ENCODE measurements at regions not wholly inside any gene's neighbourhood (a gene's known extent, or its start where the extent isn't known, plus 50 kb on each side); places are given as distances from the start of the nearest gene placed in this dataset.

DNA sequence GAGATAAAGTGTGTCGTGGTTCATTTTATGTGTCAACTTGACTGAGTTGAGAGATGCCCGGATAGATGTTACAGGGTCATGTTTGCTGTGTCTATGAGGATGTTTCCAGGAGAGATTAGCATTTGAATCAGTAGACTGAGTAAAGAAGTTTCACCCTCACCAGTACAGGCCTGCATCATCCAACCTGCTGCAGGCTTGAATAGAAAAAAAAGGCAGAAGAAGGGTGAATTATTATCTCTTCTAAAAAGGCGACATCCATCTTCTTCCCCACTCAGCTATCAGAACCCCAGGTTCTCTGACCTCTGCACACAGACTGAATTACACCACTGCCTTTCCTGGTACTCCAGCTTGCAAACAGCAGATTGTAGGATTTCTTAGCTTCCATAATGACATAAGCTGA is 1293.7 kb upstream of the FLRT2 start:
- TF ChIP-seq, protein P1, sequence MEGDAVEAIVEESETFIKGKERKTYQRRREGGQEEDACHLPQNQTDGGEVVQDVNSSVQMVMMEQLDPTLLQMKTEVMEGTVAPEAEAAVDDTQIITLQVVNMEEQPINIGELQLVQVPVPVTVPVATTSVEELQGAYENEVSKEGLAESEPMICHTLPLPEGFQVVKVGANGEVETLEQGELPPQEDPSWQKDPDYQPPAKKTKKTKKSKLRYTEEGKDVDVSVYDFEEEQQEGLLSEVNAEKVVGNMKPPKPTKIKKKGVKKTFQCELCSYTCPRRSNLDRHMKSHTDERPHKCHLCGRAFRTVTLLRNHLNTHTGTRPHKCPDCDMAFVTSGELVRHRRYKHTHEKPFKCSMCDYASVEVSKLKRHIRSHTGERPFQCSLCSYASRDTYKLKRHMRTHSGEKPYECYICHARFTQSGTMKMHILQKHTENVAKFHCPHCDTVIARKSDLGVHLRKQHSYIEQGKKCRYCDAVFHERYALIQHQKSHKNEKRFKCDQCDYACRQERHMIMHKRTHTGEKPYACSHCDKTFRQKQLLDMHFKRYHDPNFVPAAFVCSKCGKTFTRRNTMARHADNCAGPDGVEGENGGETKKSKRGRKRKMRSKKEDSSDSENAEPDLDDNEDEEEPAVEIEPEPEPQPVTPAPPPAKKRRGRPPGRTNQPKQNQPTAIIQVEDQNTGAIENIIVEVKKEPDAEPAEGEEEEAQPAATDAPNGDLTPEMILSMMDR (conservative IDR thresholded peaks at IDR 0.05; ENCODE audit: low read length) = no peak
- no peak overlapping the region for H3K4me3 ChIP-seq (ENCODE audit: low read length)
- no peak for DNase-seq (ENCODE audit: low read depth)

DNA sequence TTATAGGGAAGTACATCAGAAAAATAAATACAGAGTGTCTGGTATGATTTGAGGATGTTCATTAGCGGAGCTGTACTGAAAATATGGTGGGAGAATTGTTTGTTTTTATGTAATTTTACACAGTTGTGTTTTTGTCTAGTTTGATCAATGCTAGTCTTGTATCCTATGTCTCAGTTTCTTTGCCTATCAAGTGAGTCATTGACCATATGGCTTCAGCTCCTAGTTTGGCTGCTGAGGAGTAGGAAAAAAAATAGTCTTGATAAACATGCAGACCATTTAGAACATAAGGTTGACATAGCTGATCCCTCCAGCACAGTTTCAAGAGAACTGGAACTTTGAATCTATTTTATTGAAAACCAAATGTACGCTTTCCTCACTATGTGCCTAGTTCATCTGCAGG is 1292.1 kb upstream of the FLRT2 start:
- no peak overlapping the region for H3K4me3 ChIP-seq (ENCODE audit: low read length)
- no peak for DNase-seq (ENCODE audit: low read depth)
- TF ChIP-seq, protein P1 (conservative IDR thresholded peaks at IDR 0.05; ENCODE audit: low read length) = no peak

DNA sequence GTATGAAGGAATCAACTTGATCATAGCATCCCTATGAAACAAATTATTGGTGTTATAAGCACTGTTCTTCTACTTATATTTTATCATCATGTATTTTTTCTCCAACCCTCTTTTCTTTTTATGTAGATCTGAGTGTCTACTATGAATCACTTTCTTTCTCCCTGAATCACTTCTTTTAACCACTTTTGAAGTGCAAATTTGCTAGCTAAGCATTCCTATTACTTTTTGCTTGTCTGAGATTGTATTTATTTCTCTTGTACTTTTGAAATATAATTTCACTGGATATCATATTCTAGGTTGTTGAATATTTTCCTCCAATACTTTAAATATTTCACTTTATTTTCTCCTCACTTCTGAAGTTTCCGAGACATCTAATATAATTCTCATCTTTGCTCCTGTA is 1282.3 kb upstream of the FLRT2 start:
- TF ChIP-seq, protein P1 (conservative IDR thresholded peaks at IDR 0.05; ENCODE audit: low read length) = no peak
- no peak for DNase-seq (ENCODE audit: low read depth)
- H3K4me3 ChIP-seq (ENCODE audit: low read length) = no peak overlapping the region

DNA sequence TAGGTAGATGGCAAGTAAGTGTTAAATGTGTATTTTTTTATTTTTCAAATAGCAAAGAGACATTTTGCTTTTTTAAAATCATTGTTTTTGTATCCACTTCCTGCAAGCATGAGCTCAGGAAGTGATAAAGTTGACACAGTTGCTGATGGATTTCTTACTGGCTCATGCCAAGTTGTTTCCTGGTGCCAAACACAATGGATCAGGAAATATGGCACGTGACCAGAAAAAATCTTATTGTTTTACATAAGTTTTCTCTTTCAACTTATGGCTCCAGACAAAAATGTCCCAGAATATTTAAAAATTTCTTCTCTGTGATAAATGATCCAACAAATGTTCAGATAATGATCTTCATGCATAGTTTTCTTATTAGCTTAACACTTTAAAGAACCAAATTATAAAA is 1279.1 kb upstream of the FLRT2 start:
- H3K4me3 ChIP-seq (ENCODE audit: low read length) = no peak overlapping the region
- TF ChIP-seq, protein P1 (conservative IDR thresholded peaks at IDR 0.05; ENCODE audit: low read length) = no peak
- no peak for DNase-seq (ENCODE audit: low read depth)

DNA sequence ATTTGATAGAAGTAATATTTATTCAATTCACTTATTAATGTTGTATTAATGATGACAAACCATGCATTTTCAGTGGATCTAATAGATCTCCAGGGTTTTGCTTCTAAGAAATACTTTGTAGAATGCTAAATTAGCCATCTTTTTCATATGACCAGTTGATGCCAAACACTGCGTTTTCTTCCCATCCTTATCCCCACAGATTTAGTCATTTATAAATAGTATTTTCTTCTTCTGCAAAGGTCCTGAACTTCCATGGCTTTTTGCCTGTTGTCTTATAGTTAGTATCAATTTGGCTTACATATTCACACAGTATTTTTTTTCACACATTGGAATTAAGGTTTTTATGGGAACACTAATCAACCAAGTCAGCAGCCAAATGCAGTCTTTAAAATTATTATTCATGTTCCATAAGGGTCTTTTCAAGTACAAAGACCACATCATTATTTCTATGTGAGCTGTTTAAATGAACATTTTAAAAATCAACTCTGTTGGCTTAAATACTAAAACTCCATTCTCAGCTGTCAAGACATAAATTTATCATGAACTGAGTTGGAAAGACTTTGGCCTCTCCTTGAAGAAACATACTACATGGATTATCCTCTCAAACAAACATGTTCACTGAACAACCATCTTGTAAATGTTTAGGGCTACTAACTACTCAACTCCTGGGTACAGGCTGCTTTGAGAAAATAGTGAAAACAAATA is 1278.4 kb upstream of the FLRT2 start:
- H3K4me3 ChIP-seq (ENCODE audit: low read length) = no peak overlapping the region
- DNase-seq (ENCODE audit: low read depth) = no peak
- TF ChIP-seq, protein P1 (conservative IDR thresholded peaks at IDR 0.05; ENCODE audit: low read length) = no peak

DNA sequence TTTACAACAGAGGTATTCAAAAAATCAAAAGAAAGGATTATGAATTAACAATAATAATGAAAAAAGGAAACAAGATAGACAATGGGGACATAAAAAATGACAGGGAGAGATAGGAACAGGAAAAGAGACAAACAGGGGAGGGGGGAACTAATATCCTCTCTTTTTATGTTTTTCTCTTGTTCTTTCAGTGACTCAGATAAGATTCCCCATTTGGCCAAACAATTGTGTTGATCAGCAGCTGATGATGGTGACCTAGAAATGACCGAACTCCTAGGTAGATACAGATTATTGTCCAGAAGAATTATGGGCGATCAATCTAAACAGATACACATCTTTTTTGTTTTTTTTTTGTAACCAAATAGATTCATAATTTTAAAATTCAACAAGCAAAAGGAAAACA is 1277.2 kb upstream of the FLRT2 start:
- H3K4me3 ChIP-seq (ENCODE audit: low read length) = no peak overlapping the region
- DNase-seq (ENCODE audit: low read depth) = no peak
- TF ChIP-seq, protein P1 (conservative IDR thresholded peaks at IDR 0.05; ENCODE audit: low read length) = no peak

DNA sequence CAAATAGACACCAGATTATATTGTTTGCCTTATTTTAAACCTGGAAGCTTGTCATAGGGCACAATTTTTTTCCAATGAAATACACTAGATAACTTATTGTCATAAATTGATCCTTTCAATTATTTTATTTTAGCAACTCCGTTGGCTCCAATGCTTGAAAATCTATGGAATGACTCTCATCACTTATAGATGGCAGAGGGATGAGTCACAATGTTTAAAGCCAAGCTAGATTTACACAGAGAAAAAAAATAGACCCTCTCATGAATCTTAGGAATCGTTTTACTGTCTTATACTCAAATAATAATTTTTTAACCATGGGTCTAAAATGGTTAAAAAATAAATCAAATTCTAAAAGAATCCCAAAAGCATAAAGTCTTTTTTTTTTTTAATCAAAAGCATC is 1276.6 kb upstream of the FLRT2 start:
- TF ChIP-seq, protein P1 (conservative IDR thresholded peaks at IDR 0.05; ENCODE audit: low read length) = no peak
- DNase-seq (ENCODE audit: low read depth) = no peak

More for the DNA sequence above, 1276.6 kb upstream of the FLRT2 start:
- no peak overlapping the region for H3K4me3 ChIP-seq (ENCODE audit: low read length)
